IMR-90 (cell line): ENCODE measurements at regions not wholly inside any gene's neighbourhood (a gene's known extent, or its start where the extent isn't known, plus 50 kb on each side); places are given as distances from the start of the nearest gene placed in this dataset.

Experiments used
- ATAC-seq: fragments of 200-7000 bp; cut with Tn5 transposase; 2 replicates; pipeline ENCODE4 v1.9.1; 2020; ENCODE audit warnings: low read depth, mild to moderate bottlenecking, moderate library complexity
- BruUV-seq: library from RNA; stranded (reverse); fragments of 400-500 nt; replicated peaks from 2 replicates; lab custom pipeline; 2021; lab: Mats Ljungman, UMichigan
- CTCF ChIA-PET: fragments of 300-600 bp; formaldehyde crosslinking; extraction: SDS; loops from one replicate; lab custom pipeline; 2021; ENCODE audit warnings: antibody characterized with exemption; lab: Yijun Ruan, JAX
- POLR2A ChIA-PET: fragments of 300-600 bp; sonication (Branson Sonifier 250); formaldehyde crosslinking; loops from one replicate; lab custom pipeline; 2022; ENCODE audit warnings: antibody characterized with exemption; ENCODE audit not compliant: unreplicated experiment; lab: Charles Lee
- DNase-seq: peaks from one replicate; pipeline ENCODE4 v3.0.0; 2013
- H2AFZ ChIP-seq: replicated peaks from 2 replicates; pipeline ENCODE3; 2013; ENCODE audit warnings: low read length, mild to moderate bottlenecking; ENCODE audit not compliant: poor library complexity
- H2AK5ac ChIP-seq: 2 replicates; pipeline ENCODE4 v1.6.1; 2013; ENCODE audit warnings: low read depth, low read length, inconsistent platforms
- H2AK9ac ChIP-seq: replicated peaks from 2 replicates; pipeline ENCODE3; 2013; ENCODE audit warnings: mild to moderate bottlenecking, low read depth, low read length, moderate library complexity; ENCODE audit not compliant: poor library complexity
- H2BK120ac ChIP-seq: 2 replicates; pipeline ENCODE4 v1.6.1; 2013; ENCODE audit warnings: low read depth, low read length, inconsistent platforms
- H2BK15ac ChIP-seq: 3 replicates; pipeline ENCODE4 v1.6.1; 2013; ENCODE audit warnings: low read depth, low read length, inconsistent platforms
- H2BK20ac ChIP-seq: 2 replicates; pipeline ENCODE4 v1.6.1; 2013; ENCODE audit warnings: low read depth, mild to moderate bottlenecking, inconsistent platforms, low read length, moderate library complexity
- H2BK5ac ChIP-seq: 2 replicates; pipeline ENCODE4 v1.6.1; 2013; ENCODE audit warnings: mild to moderate bottlenecking, low read depth, low read length, inconsistent platforms; ENCODE audit not compliant: poor library complexity, severe bottlenecking
- H3K14ac ChIP-seq: replicated peaks from 2 replicates; pipeline ENCODE4 v1.6.1; 2013; ENCODE audit warnings: low read depth, low read length, inconsistent platforms
- H3K18ac ChIP-seq: 2 replicates; pipeline ENCODE4 v1.6.1; 2013; ENCODE audit warnings: low read depth, low read length, control low read depth
- H3K23ac ChIP-seq: 2 replicates; pipeline ENCODE4 v1.6.1; 2013; ENCODE audit warnings: low read depth, low read length, inconsistent platforms
- H3K27ac ChIP-seq: 2 replicates; pipeline ENCODE4 v1.5.1; 2013; ENCODE audit warnings: mild to moderate bottlenecking, control low read depth, low read length; ENCODE audit not compliant: insufficient read depth
- H3K27me3 ChIP-seq: 2 replicates; pipeline ENCODE4 v1.6.1; 2013; ENCODE audit warnings: low read length; ENCODE audit not compliant: control insufficient read depth, insufficient read depth
- H3K36me3 ChIP-seq: 2 replicates; pipeline ENCODE4 v1.6.1; 2013; ENCODE audit warnings: low read length, mixed read lengths; ENCODE audit not compliant: control insufficient read depth, insufficient read depth
- H3K4ac ChIP-seq: 2 replicates; pipeline ENCODE4 v1.6.1; 2013; ENCODE audit warnings: low read depth, low read length, inconsistent platforms
- H3K4me1 ChIP-seq: 2 replicates; pipeline ENCODE4 v1.6.1; 2013; ENCODE audit warnings: low read length, mixed read lengths; ENCODE audit not compliant: control insufficient read depth, insufficient read depth
- H3K4me2 ChIP-seq: 2 replicates; pipeline ENCODE4 v1.6.1; 2013; ENCODE audit warnings: low read depth, mild to moderate bottlenecking, control low read depth, low read length, moderate library complexity
- H3K4me3 ChIP-seq: 2 replicates; pipeline ENCODE4 v1.5.1; 2013; ENCODE audit warnings: low read depth, mild to moderate bottlenecking, control low read depth, low read length, moderate library complexity; ENCODE audit not compliant: insufficient read depth
- H3K56ac ChIP-seq: 2 replicates; pipeline ENCODE4 v1.6.1; 2013; ENCODE audit warnings: low read length, inconsistent platforms; ENCODE audit not compliant: insufficient read depth; ENCODE audit errors: extremely low read depth
- H3K79me1 ChIP-seq, 2 experiments: 2 replicates each; pipeline ENCODE4 v1.6.1; 2013; ENCODE audit warnings: low read length in 2 of 2, inconsistent platforms in 1 of 2, low read depth in 1 of 2
- H3K9ac ChIP-seq: 2 replicates; pipeline ENCODE4 v1.6.1; 2013; ENCODE audit warnings: low read depth, low read length, control low read depth
- H3K9me1 ChIP-seq: 2 replicates; pipeline ENCODE4 v1.6.1; 2013; ENCODE audit warnings: low read length, inconsistent platforms; ENCODE audit not compliant: insufficient read depth
- H3K9me3 ChIP-seq: 2 replicates; pipeline ENCODE4 v1.6.1; 2013; ENCODE audit warnings: low read length; ENCODE audit not compliant: control insufficient read depth, insufficient read depth
- H4K20me1 ChIP-seq: 2 replicates; pipeline ENCODE4 v1.6.1; 2013; ENCODE audit warnings: low read length, inconsistent platforms; ENCODE audit not compliant: insufficient read depth
- H4K5ac ChIP-seq: 2 replicates; pipeline ENCODE4 v1.6.1; 2013; ENCODE audit warnings: mild to moderate bottlenecking, low read depth, low read length, control low read depth
- H4K8ac ChIP-seq, 2 experiments: 2 replicates each; pipeline ENCODE4 v1.6.1; 2013; ENCODE audit warnings: low read depth in 2 of 2, low read length in 2 of 2, control low read depth in 1 of 2, inconsistent platforms in 1 of 2
- H4K91ac ChIP-seq: 2 replicates; pipeline ENCODE4 v1.6.1; 2013; ENCODE audit warnings: low read depth, low read length, inconsistent platforms; ENCODE audit not compliant: insufficient read depth
- BHLHE40 ChIP-seq: fragments of 150-350 bp; IDR thresholded peaks from 2 replicates; pipeline ENCODE4 v1.6.1; 2016; ENCODE audit warnings: mild to moderate bottlenecking, low read depth, low read length
- CEBPB ChIP-seq: IDR thresholded peaks from 2 replicates; pipeline ENCODE4 v1.6.1; 2012; ENCODE audit warnings: low read depth, low read length, improper control_type of control experiment
- CHD1 ChIP-seq: IDR thresholded peaks from 2 replicates; pipeline ENCODE4 v1.6.1; 2012; ENCODE audit warnings: low read depth, low read length, improper control_type of control experiment
- FOS ChIP-seq: fragments of 150-350 bp; IDR thresholded peaks from 2 replicates; pipeline ENCODE4 v1.6.1; 2016; ENCODE audit warnings: low read depth, low read length
- MAFK ChIP-seq: IDR thresholded peaks from 2 replicates; pipeline ENCODE4 v1.6.1; 2012; ENCODE audit warnings: low read depth, low read length, improper control_type of control experiment
- MAZ ChIP-seq: IDR thresholded peaks from 2 replicates; pipeline ENCODE4 v1.6.1; 2012; ENCODE audit warnings: low read depth, mild to moderate bottlenecking, low read length, improper control_type of control experiment, moderate library complexity, borderline replicate concordance
- MXI1 ChIP-seq: IDR thresholded peaks from 2 replicates; pipeline ENCODE4 v1.6.1; 2012; ENCODE audit warnings: low read depth, mild to moderate bottlenecking, low read length, moderate library complexity, borderline replicate concordance
- NFE2L2 ChIP-seq: fragments of 150-350 bp; IDR thresholded peaks from 2 replicates; pipeline ENCODE4 v1.6.1; 2016; ENCODE audit warnings: low read depth, mild to moderate bottlenecking, low read length
- POLR2A ChIP-seq: IDR thresholded peaks from 2 replicates; pipeline ENCODE4 v1.6.1; 2012; ENCODE audit warnings: mild to moderate bottlenecking, low read depth, low read length
- RAD21 ChIP-seq: IDR thresholded peaks from 2 replicates; pipeline ENCODE4 v1.6.1; 2012; ENCODE audit warnings: low read length, improper control_type of control experiment
- RCOR1 ChIP-seq: IDR thresholded peaks from 2 replicates; pipeline ENCODE4 v1.6.1; 2012; ENCODE audit warnings: mild to moderate bottlenecking, low read length, improper control_type of control experiment; ENCODE audit not compliant: insufficient replicate concordance
- RFX5 ChIP-seq: IDR thresholded peaks from 2 replicates; pipeline ENCODE4 v1.8.0; 2012; ENCODE audit warnings: low read depth, mild to moderate bottlenecking, low read length, moderate library complexity
- SMC3 ChIP-seq: fragments of 150-350 bp; IDR thresholded peaks from 2 replicates; pipeline ENCODE4 v1.6.1; 2016; ENCODE audit warnings: low read depth, mild to moderate bottlenecking, antibody characterized with exemption, low read length, moderate library complexity
- dilution Hi-C: fragments of 300-500 bp; cut with HindIII; formaldehyde crosslinking; loops from one replicate; pipeline ENCODE4 v1.14.3; 2018; ENCODE audit warnings: low sequenced_read_pairs; ENCODE audit not compliant: unreplicated experiment
- in situ Hi-C: fragments of 300-500 bp; cut with MboI; formaldehyde crosslinking; loops from 3 replicates; pipeline ENCODE4 v1.14.3; 2019; ENCODE audit warnings: low sequenced_read_pairs, inconsistent platforms, mixed read lengths
- intact Hi-C: fragments of 100-400 bp; cut with micrococcal nuclease; formaldehyde crosslinking; loops from 2 replicates; pipeline ENCODE4 v1.10.0; 2022
- TF ChIP-seq, protein P1 (sequence below): fragments of 150-350 bp; IDR thresholded peaks from 2 replicates; pipeline ENCODE4 v1.6.1; 2016; ENCODE audit warnings: low read depth, mild to moderate bottlenecking, low read length, moderate library complexity, borderline replicate concordance
- TF ChIP-seq, protein P2 (sequence below): fragments of 150-350 bp; IDR thresholded peaks from 2 replicates; pipeline ENCODE4 v1.6.1; 2017; ENCODE audit warnings: mild to moderate bottlenecking, antibody characterized with exemption, low read length, low read depth
- TF ChIP-seq, protein P3 (sequence below): conservative IDR thresholded peaks from 2 replicates; pipeline ENCODE4 v1.5.1; 2012; ENCODE audit warnings: mild to moderate bottlenecking, low read depth, low read length, improper control_type of control experiment

DNA sequence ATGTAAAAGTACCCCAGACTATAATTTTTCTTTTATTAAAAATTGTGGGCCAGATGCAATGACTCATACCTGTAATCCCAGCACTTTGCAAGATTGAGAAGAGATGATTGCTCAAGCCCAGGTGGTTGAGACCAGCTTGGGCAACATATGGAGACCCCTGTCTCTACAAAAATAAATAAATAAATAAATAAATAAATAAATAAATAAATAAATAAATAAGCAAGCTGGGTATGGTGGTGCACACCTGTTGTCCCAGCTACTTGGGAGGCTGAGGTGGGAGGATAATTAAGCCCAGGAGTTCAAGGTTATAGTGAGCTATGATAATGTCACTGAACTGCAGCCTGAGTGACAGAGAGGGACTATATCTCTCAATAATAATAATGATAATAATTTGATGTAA is 66.1 kb upstream of the CCDC179 start:
- no peak overlapping the region for H2AK9ac ChIP-seq
- H2AK5ac ChIP-seq: no peak overlapping the region
- H3K4me3 ChIP-seq: no peak overlapping the region
- H3K14ac ChIP-seq: no peak overlapping the region
- no peak overlapping the region for H4K5ac ChIP-seq
- intact Hi-C loops: no loop called here
- no peaks in the 10 kb centered on the region for H3K27me3 ChIP-seq
- no peak overlapping the region for H3K4me2 ChIP-seq
- DNase-seq: no peak
- peaks cover 0 to 4% of the 10 kb centered on the region in 2 experiments; a peak in 2 of 4 replicates for H3K79me1 ChIP-seq
- H3K27ac ChIP-seq: no peak overlapping the region
- no peak for ATAC-seq
- dilution Hi-C loops: no loop called here
- TF ChIP-seq RCOR1: no peak
- no peak for TF ChIP-seq NFE2L2
- no peak for TF ChIP-seq CEBPB
- TF ChIP-seq CHD1: no peak
- TF ChIP-seq POLR2A: no peak
- TF ChIP-seq SMC3: no peak
- TF ChIP-seq MAFK: no peak
- TF ChIP-seq RFX5: no peak
- no peak for TF ChIP-seq RAD21
- no peak for TF ChIP-seq MXI1
- TF ChIP-seq MAZ: no peak
- TF ChIP-seq FOS: no peak
- TF ChIP-seq, protein P1, sequence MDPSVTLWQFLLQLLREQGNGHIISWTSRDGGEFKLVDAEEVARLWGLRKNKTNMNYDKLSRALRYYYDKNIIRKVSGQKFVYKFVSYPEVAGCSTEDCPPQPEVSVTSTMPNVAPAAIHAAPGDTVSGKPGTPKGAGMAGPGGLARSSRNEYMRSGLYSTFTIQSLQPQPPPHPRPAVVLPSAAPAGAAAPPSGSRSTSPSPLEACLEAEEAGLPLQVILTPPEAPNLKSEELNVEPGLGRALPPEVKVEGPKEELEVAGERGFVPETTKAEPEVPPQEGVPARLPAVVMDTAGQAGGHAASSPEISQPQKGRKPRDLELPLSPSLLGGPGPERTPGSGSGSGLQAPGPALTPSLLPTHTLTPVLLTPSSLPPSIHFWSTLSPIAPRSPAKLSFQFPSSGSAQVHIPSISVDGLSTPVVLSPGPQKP: no peak
- no peak for TF ChIP-seq BHLHE40
- TF ChIP-seq, protein P2, sequence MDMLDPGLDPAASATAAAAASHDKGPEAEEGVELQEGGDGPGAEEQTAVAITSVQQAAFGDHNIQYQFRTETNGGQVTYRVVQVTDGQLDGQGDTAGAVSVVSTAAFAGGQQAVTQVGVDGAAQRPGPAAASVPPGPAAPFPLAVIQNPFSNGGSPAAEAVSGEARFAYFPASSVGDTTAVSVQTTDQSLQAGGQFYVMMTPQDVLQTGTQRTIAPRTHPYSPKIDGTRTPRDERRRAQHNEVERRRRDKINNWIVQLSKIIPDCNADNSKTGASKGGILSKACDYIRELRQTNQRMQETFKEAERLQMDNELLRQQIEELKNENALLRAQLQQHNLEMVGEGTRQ: no peak
- TF ChIP-seq, protein P3, sequence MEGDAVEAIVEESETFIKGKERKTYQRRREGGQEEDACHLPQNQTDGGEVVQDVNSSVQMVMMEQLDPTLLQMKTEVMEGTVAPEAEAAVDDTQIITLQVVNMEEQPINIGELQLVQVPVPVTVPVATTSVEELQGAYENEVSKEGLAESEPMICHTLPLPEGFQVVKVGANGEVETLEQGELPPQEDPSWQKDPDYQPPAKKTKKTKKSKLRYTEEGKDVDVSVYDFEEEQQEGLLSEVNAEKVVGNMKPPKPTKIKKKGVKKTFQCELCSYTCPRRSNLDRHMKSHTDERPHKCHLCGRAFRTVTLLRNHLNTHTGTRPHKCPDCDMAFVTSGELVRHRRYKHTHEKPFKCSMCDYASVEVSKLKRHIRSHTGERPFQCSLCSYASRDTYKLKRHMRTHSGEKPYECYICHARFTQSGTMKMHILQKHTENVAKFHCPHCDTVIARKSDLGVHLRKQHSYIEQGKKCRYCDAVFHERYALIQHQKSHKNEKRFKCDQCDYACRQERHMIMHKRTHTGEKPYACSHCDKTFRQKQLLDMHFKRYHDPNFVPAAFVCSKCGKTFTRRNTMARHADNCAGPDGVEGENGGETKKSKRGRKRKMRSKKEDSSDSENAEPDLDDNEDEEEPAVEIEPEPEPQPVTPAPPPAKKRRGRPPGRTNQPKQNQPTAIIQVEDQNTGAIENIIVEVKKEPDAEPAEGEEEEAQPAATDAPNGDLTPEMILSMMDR: no peak
- H3K56ac ChIP-seq: no peak overlapping the region
- no peaks in the 10 kb centered on the region for H4K20me1 ChIP-seq
- peaks cover 5% of the 10 kb centered on the region; the same call in 1 of the 2 replicates for H3K9me1 ChIP-seq
- H3K9me3 ChIP-seq: no peaks in the 10 kb centered on the region
- ChIA-PET POLR2A (no interaction called here), CTCF (interaction anchor here (0.8 kb wide), 1 partner anchor 54 kb away, joined by 3 read pairs; no protein-coding TSS in a partner anchor)
- no peaks in the 10 kb centered on the region for H3K36me3 ChIP-seq
- BruUV-seq: no TSS peak
- peaks cover 4% of the 10 kb centered on the region for H3K4me1 ChIP-seq
- no peak overlapping the region for H3K18ac ChIP-seq
- no peak overlapping the region for H2AFZ ChIP-seq
- no peak overlapping the region for H2BK120ac ChIP-seq
- no peak overlapping the region for H4K8ac ChIP-seq
- H2BK5ac ChIP-seq: no peak overlapping the region
- H3K9ac ChIP-seq: no peak overlapping the region
- in situ Hi-C loops: no loop called here
- H2BK15ac ChIP-seq: no peak overlapping the region
- no peak overlapping the region for H2BK20ac ChIP-seq
- no peak overlapping the region for H3K4ac ChIP-seq
- no peak overlapping the region for H4K91ac ChIP-seq
- H3K23ac ChIP-seq: no peak overlapping the region
